Fibroblast of upper back skin (primary cell): ENCODE measurements at regions not wholly inside any gene's neighbourhood (a gene's known extent, or its start where the extent isn't known, plus 50 kb on each side); places are given as distances from the start of the nearest gene placed in this dataset.

Experiments used
- DNase-seq: peaks from one replicate; pipeline ENCODE4 v3.0.0-alpha.2; 2013

DNA sequence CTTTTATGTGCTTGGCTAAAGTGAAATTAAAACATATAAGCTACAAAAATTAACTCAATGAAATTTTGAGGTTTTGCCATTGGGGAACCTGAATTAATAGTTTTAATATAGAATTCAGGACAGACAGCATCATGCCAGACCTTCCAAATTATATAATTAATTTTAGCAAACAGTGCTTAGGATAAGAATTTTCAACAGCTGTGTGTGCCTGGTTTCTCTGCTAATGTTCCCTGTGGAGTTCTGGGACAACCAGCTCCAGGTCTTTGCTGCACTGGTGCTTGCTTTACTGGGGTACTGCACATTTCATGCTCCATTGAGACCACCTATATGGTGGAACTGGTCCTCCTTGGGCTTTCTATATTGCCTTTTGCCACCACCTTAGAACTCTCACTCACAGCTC lies 199.5 kb downstream of the NDFIP2 start:
- no peak for DNase-seq

DNA sequence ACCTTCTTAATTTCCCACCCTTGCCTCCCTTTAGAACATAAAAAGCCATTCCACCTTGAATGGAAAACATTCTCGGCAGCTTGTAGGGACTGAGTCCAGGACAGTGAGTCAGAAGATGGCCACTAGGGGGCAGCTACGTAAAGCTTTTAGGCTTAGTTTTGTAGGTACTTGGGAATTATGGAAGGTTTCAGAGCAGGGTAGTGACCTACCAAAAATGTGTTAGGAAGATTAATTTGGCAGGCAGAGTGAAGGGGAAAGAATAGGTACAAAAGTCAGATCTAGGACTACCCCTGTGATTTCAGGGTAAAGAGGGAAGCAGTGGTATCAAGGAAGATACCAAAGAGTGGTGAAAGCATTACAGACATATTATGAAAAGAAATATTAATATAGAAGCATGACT lies 198.4 kb downstream of the NDFIP2 start:
- DNase-seq = peak; percentile 63

GRCh38 chr13:79678100-79678499 lies 197.1 kb downstream of the NDFIP2 start:
- peak; percentile 38 for DNase-seq

DNA sequence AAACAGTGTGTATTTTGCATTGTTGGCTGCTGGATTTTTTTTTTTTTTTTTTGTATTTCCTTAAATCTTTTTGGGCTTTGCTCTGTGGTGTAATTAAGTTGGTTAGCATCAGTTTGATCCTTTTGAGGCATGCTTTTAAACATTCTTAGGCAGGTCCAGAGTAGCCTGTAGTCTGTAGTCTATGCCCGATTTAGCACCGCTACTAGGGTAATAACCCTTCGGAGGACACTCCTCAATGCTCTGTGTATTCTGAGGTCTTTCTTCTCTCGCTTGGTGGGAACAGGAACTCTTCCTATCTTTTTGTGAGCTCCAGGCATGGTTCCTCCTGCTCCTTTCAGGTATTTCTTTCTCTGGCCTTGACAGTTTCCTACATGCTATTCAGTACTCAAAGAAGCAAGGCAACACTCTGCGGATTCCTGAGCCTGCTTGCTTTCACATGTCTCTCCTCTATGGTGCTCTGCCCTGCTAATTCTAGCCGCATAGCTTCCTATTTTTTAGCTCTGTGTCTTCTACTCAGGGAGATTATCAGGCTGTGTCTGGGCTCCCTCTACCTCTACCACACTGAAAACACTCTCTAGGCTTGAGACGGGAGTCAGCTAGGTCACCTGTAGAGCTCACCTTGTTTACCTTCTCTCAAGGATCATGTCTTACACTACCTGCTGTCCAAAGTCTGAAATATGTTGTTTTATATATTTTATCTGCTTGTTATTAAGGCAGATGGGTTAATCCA lies 195.1 kb downstream of the NDFIP2 start:
- DNase-seq = no peak

GRCh38 chr13:79674765-79675515 lies 194.0 kb downstream of the NDFIP2 start:
- DNase-seq = no peak

GRCh38 chr13:79673993-79674377 lies 193.0 kb downstream of the NDFIP2 start:
- DNase-seq = no peak

DNA sequence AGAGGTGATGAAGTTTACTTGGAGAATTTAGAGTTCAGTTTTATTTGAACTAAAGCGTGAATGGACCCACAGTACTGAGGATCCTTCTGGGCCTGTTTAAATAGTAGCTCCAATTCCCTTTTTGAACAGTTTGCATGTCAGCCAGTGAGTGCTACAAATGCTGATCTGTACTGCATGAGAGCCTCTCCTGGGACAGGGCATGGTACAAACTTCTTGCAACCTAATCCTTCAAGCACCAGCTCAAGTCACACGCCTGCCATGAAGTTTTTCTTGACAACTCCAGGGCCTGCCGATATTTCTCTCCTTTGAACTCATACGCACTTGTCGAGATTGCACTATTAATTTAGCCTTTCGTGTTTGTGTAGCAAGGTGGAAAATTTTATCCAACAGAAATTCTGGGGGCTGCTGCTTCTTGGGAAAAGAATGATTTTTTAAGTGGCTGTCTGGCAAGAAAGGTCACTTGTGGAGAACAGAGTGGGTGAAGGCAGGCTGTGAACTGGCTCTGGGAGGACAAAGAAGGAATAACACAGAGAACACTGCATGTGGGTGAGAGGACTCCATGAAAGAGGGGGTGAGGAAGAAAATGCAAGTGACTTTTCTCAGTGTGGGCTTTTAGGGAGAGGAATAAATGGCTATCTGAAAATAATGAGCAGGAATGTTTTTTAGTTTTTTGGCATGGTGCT lies 192.5 kb downstream of the NDFIP2 start:
- DNase-seq = no peak

DNA sequence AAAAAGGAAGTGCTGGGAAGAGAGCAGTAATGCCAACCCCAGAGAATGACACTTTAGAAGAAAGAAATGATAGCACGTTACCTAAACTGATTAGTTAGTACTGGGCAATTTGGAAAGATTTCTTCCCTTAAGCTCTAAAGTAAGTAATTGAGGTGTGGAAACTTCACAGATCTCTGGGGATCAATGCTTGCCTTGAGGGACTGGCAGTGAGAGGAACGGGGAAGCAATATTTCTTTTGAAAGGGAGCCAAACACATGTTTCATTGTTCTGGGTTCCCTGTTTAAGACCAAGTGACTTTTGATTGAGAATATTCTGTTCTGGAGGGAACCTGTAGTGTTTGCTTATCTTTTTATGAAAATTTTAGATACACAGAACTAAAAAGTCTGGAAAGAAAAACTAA lies 190.5 kb downstream of the NDFIP2 start:
- no peak for DNase-seq

- no peak for DNase-seq
Measured at GRCh38 chr13:79668201-79668752, 187.3 kb downstream of the NDFIP2 start.

DNA sequence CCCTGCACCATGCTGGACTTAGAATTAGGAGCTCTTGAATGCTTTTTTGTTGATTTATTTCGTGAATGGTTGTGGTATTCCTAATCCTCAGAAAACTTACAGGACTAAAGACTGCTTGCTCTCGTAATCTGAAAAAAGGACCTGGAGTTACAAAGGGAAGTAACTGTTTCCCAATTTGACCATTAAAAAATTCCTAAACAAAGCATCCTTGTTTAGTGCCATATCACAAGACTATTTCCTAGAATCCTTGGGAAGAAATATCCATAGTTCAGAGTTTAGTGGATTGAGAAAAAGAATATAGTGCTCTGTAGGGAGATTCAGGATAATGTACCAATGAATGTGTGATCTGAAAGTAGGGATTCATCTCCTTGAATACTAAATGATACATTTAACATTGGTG lies 186.8 kb downstream of the NDFIP2 start:
- no peak for DNase-seq

GRCh38 chr13:79663977-79664636 lies 183.2 kb downstream of the NDFIP2 start:
- no peak for DNase-seq

DNA sequence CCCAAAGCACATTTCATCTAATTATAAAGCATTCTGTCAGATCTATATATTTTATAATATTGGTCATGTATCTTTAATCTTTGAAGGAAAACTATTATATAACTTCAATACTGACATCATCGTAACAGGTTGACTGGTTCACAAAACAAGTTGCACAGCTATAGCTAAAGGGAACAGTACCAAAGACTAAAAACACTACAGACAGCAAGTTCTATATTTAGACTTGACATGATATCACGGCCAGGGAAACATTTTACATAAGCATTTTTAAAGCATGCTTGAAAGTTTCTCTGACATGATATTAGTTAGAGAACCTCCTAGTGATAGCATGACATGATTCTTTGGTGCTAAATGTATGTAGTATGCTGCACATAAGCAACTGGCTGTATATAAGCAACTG lies 182.5 kb downstream of the NDFIP2 start:
- DNase-seq = no peak

GRCh38 chr13:79662882-79663281 lies 181.9 kb downstream of the NDFIP2 start:
- no peak for DNase-seq

- no peak for DNase-seq
Measured at GRCh38 chr13:79660361-79660760, 179.4 kb downstream of the NDFIP2 start.

DNA sequence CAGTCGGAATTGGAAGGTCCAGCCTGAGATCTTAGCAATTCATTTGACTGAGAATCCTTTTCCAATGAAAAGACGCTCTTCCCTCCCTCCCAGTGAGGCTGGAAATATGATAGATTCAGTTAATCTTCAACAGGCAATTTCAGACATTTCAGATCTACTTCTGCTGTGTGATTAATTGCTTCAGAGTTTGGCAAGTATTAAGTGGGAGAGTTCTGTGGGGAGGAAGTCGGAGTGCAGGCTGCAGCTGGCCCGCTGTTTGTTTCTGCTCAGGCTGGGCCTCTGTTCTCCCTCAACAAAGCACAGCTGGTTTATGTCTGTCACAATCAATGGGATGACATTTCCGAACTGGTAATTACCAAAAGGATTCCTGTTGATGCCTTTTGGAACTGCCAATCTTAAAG lies 178.2 kb downstream of the NDFIP2 start:
- DNase-seq = peak; percentile 65

- DNase-seq = no peak
Measured at GRCh38 chr13:79658333-79658975, 177.5 kb downstream of the NDFIP2 start.

GRCh38 chr13:79655509-79655908 lies 174.6 kb downstream of the NDFIP2 start:
- no peak for DNase-seq

GRCh38 chr13:79654520-79654919 lies 173.6 kb downstream of the NDFIP2 start:
- no peak for DNase-seq

- no peak for DNase-seq
Measured at GRCh38 chr13:79650688-79651087, 169.7 kb downstream of the NDFIP2 start.

DNA sequence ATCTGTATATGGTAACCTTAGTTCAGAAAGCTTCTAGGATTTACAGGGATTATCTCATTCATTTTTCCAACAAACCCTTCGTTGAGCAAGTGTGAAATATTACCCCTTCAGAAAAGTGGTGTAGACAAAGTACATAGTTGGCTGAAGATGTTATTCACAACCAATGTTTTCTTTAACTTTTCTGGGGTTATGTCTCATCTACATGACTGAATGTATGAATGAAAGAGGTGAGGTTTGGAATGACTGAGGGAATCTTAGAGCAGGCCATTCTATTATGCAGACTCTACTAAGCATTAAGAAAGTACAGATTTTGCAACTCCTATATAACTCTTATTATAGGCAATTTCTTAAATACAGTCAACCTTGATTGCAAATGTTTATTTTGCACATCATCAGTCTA lies 167.2 kb downstream of the NDFIP2 start:
- DNase-seq = no peak

GRCh38 chr13:79647533-79647932 lies 166.6 kb downstream of the NDFIP2 start:
- DNase-seq = no peak

DNA sequence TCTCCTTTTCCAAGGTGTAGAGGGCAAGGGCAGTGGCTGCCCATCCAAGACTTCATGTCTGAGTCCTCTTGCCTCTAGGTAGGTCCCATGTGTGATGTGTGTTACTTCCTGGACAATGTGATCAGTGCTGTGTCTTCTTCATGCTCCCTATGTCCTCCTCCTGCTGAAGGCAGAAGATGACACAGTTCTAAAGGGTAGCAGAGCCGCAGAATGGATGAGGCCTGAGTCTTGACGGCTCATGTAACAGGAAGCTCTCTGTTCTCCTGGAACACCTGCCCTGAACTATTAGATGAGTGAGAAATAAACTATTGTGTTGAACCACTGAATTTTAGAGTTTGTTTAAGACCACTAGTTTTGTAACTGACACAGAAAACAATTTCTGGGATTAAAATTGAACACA lies 165.9 kb downstream of the NDFIP2 start:
- DNase-seq = no peak

DNA sequence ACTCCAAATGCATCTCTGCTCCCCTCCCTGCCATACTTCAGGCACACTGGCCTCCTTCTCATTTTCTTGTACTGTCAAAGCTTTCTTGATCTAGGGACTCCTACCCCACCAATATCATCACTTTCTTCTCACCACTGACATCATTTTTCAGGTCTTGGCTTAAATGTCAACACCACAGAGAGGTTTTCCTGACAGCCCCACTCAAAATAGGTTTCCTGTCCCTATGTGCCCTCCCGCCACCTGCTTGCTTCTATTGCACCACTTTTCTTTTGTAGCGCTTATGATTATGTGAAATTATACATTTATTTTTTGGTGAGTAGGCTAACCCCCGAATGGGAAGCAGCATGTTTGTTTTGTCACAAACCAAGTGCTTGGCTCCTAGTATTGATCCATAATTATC lies 164.6 kb downstream of the NDFIP2 start:
- DNase-seq = no peak
